Subcutaneous abdominal adipose tissue (tissue), 5 donors: ENCODE measurements at regions not wholly inside any gene's neighbourhood (a gene's known extent, or its start where the extent isn't known, plus 50 kb on each side); places are given as distances from the start of the nearest gene placed in this dataset.

Source experiments
- H3K27ac ChIP-seq: one replicate; pipeline ENCODE4 v1.7.0; 2013; ENCODE audit warnings: low read depth, mild to moderate bottlenecking, inconsistent platforms, low read length, moderate library complexity
- H3K27me3 ChIP-seq, 5 donors: one replicate each; pipeline ENCODE4 v1.7.0; 2013; ENCODE audit warnings: low read length in 5 of 5, inconsistent platforms in 1 of 5; ENCODE audit not compliant: control insufficient read depth in 5 of 5, insufficient read depth in 4 of 5
- H3K36me3 ChIP-seq, 5 donors: one replicate each; pipeline ENCODE4 v1.7.0; 2013; ENCODE audit warnings: low read length in 5 of 5; ENCODE audit not compliant: control insufficient read depth in 5 of 5, insufficient read depth in 5 of 5
- H3K4me1 ChIP-seq, 5 donors: one replicate each; pipeline ENCODE4 v1.7.0; 2013; ENCODE audit warnings: low read length in 5 of 5, mild to moderate bottlenecking in 3 of 5, moderate library complexity in 1 of 5; ENCODE audit not compliant: control insufficient read depth in 5 of 5, insufficient read depth in 5 of 5
- H3K4me3 ChIP-seq, 5 donors: one replicate each; pipeline ENCODE4 v1.7.0; 2013; ENCODE audit warnings: low read length in 5 of 5, low read depth in 1 of 5
- H3K9ac ChIP-seq, 5 donors: one replicate each; pipeline ENCODE4 v1.7.0; 2013; ENCODE audit warnings: low read length in 5 of 5, mild to moderate bottlenecking in 4 of 5, moderate library complexity in 3 of 5
- H3K9me3 ChIP-seq, 5 donors: one replicate each; pipeline ENCODE4 v1.7.0; 2013; ENCODE audit warnings: low read length in 5 of 5; ENCODE audit not compliant: control insufficient read depth in 5 of 5
- donor health status: healthy.
- donor health status: healthy.
- donor health status: healthy.
- donor health status: healthy.
- donor health status: healthy.

DNA sequence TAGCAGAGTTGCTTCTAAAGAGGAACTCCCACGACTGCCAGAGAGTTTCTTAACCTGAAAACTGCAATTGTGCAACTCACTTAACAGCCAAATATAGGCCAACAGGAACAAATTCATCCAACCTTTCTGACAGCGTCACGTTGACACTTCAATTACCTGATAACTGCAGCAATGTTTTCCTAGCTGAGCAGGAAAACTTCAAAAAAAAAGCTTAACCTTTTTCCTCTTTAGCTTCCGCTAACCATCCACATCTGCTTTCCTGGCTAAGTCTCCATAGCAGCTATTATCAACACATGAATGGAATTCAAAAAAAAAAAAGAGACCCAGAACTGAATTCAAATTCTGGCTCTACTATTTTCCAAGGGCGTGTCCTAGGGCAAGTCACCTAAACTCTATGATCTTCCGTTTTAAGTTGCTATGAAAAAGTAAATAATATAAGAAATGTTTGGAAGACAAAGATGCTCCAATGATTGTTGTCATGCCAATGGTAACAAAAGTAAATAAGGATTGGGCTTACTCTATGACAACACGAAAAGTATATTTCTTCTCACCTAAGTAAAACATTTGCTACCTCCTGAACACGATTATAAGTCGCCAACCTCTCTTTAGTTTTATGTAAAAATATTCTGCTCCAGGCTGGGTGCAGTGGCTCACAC, 524.6 kb upstream of the JARID2 start:
- no peak overlapping the region for H3K27ac ChIP-seq

DNA sequence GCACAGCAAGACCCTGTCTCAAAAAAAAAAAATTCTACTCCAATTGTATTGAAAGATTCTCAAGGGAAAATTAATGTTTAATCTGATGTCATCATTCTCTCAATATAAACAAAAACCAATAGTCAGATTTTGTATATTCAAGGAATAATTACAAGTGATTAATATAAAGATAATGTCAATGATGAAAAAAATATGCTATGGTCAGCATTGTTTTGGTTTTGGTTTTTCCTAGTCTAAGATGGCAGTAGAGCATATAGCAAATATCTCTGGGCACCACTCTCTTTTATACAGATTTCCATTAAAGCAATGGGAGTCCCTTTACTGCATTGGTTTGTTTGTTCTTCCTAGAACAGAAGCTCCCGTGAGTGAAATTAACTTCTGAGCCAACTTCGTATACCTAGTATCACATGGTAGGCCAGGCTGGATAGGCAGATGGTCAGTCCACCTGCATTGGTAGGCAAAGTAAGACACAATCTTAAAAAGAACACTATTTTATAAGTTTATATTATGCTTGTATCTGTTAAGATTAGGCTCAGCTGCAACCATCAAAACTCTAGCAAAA, 523.8 kb upstream of the JARID2 start:
- H3K27me3 ChIP-seq = no peaks in the 10 kb centered on the region
- no peak overlapping the region for H3K4me3 ChIP-seq
- H3K9me3 ChIP-seq = no peaks in the 10 kb centered on the region
- peaks cover 7 to 29% (median 20%) of the 10 kb centered on the region in 5 donors for H3K4me1 ChIP-seq
- H3K9ac ChIP-seq = no peak overlapping the region
- no peak overlapping the region for H3K27ac ChIP-seq
- H3K36me3 ChIP-seq = no peaks in the 10 kb centered on the region

More for the DNA sequence above, 524.6 kb upstream of the JARID2 start:
- Histone ChIP-seq H3K9ac (no peak overlapping the region), H3K36me3 (no peaks in the 10 kb centered on the region), H3K27me3 (no peaks in the 10 kb centered on the region), H3K4me1 (peaks cover 7 to 33% (median 20%) of the 10 kb centered on the region in 5 donors), H3K9me3 (no peaks in the 10 kb centered on the region), H3K4me3 (no peak overlapping the region)

DNA sequence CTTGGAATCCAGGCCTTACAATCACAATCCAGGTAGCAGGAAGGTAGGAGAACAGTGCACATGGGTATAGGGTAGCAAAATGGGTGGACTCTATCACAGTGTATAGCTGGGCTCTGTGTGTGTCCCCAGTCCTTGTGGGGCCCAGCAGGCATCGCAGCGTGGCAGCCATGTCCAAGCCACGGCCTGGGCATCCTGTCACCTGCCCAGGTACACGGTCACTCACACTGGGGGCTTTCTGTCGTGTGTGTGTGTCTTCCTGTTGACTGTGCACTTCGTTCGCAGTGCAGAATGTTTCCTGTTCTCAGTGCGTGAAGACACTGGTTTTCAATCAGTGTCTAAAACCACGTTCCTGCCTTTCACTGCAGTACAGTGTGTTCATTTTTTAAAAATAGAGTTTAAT, 523.2 kb upstream of the JARID2 start:
- Histone ChIP-seq H3K4me1 (peaks cover 7 to 22% (median 18%) of the 10 kb centered on the region in 5 donors), H3K27ac (no peak overlapping the region), H3K27me3 (no peaks in the 10 kb centered on the region), H3K36me3 (no peaks in the 10 kb centered on the region), H3K9ac (no peak overlapping the region), H3K4me3 (no peak overlapping the region), H3K9me3 (no peaks in the 10 kb centered on the region)

DNA sequence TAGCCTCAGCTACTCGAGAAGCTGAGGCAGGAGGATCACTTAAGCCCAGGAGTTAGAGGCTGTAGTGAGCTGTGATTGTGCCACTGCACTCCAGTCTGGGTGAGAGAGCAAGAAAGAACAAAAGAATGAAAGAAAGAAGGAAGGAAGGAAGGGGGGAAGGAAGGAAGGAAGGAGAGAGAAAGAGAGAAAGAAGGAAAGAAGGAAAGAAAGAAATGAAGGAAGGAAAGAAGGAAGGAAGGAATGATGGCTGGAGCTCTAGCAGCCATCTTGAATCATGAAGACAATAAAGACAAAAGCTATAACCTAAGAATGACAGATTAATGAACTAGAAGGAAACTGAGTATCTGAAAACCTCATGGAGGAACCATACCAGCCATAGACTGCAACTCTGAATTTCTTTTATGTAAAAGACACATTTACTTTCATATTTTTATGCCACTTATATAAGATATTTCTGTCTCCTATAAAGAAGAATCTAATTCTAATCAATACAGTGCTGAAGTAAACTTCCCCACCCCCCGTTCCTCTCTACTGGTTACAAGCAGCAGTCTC, 522.3 kb upstream of the JARID2 start:
- no peak overlapping the region for H3K4me3 ChIP-seq
- peaks cover 7 to 25% (median 24%) of the 10 kb centered on the region in 5 donors for H3K4me1 ChIP-seq
- H3K36me3 ChIP-seq = no peaks in the 10 kb centered on the region
- H3K9ac ChIP-seq = no peak overlapping the region
- no peak overlapping the region for H3K27ac ChIP-seq
- no peaks in the 10 kb centered on the region for H3K9me3 ChIP-seq
- H3K27me3 ChIP-seq = no peaks in the 10 kb centered on the region

DNA sequence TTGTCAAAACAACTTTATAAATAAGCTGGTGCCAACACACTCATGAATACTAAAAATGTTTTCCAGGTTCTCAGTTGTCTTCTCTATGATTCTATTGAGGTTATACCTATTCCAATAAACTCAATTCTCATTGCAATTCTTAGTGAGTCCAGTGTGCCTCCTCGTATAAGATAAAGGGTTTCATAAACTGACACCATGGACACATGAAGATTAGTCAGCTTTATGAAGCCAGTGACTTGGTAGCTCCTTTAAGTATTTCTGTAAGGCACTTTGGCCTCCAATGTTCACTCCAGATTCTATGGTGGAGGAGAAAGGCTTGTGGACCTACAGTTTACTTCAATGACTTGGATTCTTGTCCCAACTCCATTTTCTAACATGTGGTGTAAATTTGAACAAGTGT, 521.3 kb upstream of the JARID2 start:
- H3K4me3 ChIP-seq = no peak overlapping the region
- no peaks in the 10 kb centered on the region for H3K36me3 ChIP-seq
- H3K4me1 ChIP-seq = peaks cover 4 to 25% (median 18%) of the 10 kb centered on the region in 5 donors
- no peaks in the 10 kb centered on the region for H3K9me3 ChIP-seq
- H3K27me3 ChIP-seq = no peaks in the 10 kb centered on the region
- no peak overlapping the region for H3K27ac ChIP-seq
- H3K9ac ChIP-seq = no peak overlapping the region

DNA sequence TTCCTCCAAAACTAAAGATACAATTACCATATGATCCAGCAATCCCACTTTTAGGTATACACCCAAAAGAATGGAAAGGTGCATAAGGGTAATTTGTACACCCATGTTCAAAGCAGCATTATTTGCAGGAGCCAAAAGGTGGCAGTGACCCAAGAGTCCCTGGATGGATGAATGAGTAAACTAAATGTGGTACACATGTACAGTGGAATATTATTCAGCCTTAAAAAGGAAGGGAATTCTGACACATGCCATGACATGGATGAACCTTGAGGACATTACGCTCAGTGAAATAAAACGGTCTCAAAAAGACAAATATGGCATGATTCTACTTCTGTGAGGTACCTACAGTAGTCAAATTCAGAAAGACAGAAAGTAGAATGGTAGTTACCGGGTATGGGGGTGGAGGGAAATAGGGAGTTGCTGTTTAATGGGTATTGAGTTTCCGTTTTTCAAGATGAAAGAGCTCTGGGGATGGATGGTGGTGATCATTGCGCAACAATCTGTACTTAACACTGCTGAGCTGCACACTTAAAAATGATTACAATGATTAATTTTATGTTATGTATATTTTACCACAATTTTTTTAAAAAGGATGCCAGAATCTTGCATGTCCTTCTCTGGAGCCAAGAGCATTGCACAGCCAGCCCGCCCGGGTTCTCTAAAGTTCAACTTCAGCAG, 518.9 kb upstream of the JARID2 start:
- Histone ChIP-seq H3K27me3 (no peaks in the 10 kb centered on the region), H3K9ac (no peak overlapping the region), H3K4me3 (no peak overlapping the region), H3K27ac (no peak overlapping the region), H3K36me3 (no peaks in the 10 kb centered on the region), H3K4me1 (peaks cover 0 to 13% (median 5%) of the 10 kb centered on the region in 5 donors), H3K9me3 (no peaks in the 10 kb centered on the region)

DNA sequence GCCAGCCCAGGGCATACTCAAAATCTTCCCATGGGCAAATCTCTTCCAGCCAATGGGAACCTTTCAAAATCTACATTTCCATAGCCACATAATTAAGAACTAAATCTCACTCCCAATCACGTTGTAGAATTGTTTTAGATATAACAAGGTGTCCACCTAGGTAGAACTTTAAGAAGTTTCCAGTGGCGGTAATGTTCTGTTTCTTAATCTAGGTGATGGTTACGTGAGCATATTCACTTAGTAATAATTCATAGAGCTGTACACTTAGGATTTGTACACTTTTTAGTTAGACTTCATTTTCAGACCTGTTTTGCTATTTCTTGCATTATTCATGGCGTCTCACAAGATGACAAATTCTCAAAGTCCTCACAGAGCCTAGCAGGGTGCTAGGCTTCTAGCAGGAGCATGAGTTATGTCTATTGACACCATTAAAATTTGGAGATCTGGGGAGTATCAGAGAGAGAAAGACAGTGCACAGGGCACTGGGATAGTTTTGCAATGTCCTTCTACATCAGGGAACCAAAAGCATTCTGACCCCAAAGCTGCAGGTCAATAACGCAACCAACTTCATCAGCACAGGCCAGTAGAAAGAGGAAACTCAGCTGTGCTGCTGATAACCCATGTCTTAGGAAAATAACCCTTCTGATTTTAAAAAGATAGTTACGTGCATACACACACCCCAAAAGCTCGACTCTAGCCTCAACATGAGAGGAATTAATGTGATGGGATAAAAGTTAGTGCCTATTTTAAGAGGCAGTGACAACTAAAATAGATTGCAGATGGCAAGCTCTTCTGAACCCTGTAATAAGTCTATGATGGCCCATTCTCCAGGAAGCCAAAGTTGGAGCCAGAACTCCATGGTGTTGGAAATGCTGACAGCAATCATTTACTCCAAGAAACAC, 518.1 kb upstream of the JARID2 start:
- peaks cover 0 to 13% (median 5%) of the 10 kb centered on the region in 5 donors for H3K4me1 ChIP-seq
- no peaks in the 10 kb centered on the region for H3K9me3 ChIP-seq
- H3K27ac ChIP-seq = no peak overlapping the region
- no peaks in the 10 kb centered on the region for H3K36me3 ChIP-seq
- H3K27me3 ChIP-seq = no peaks in the 10 kb centered on the region
- H3K4me3 ChIP-seq = no peak overlapping the region
- H3K9ac ChIP-seq = no peak overlapping the region

DNA sequence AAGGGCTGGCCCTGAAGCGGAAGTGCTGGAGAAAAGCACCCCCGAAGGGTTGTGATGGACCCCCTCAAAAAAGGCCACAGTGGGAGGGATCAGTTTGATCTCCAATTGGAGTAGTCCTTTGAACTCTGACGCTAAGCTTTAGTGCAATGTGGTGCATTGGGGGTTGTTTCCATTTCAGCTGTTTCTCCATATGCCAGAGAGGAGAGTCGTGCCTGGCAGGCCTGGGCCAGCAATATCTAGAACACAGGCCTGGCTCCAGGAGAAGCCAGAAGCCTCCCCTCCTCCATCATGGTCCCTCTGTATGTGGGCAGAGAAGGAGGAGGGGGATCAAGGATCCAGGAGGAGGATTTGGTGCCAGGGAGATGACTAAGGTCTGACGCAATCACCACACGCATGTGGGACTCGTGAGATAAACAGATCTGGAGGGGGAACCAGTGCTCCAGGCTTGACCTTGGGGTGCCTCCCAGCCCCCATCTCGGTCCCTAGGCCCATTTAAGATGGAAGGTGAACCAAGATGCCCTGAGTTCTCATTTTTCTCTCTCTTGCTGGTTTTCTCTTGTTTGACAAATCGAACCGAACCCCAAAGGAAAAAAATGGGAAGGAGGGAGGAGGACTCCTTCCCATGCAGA, 517.4 kb upstream of the JARID2 start:
- Histone ChIP-seq H3K9ac (no peak overlapping the region), H3K9me3 (no peaks in the 10 kb centered on the region), H3K4me1 (peaks cover 0 to 13% (median 5%) of the 10 kb centered on the region in 5 donors)

DNA sequence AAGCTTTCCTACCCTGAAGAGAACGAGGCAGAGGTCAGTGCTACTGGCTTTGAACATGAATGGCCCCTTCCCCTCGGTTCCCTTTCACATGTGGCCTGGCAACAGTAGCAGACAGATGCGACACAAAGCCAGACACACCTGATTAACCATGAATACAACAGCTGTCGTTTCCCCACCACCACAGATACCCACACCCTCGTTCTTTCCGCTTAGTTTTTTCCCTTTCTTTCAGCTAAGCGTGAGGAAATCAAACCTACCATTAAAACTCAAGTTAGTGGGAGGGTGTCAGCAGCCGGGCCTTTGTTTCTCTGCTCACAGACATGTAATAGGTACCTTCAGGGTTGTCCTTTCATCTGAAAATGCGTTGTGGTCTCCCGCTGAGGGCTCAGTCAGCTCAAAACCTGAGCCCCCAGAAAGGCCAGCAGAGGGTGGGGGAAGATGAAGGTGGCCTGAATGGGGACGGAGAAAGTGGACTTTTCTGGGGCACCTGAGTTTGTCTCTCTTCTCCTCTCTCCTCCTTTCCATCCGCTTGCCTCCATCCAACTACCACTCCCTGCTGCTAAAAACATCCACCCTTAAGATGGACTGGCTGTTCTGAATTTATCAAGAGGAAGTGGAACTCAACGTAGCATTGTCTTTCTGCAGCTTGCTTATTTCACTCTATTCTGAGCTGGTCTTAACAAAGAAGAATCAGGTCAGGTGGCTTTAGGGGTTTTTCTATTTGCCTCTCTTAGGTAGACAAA, 516.6 kb upstream of the JARID2 start:
- H3K27me3 ChIP-seq = no peaks in the 10 kb centered on the region
- no peak overlapping the region for H3K9ac ChIP-seq
- H3K9me3 ChIP-seq = no peaks in the 10 kb centered on the region
- H3K27ac ChIP-seq = no peak overlapping the region
- peaks cover 0 to 15% (median 8%) of the 10 kb centered on the region in 5 donors for H3K4me1 ChIP-seq
- no peak overlapping the region for H3K4me3 ChIP-seq
- no peaks in the 10 kb centered on the region for H3K36me3 ChIP-seq

More for the DNA sequence above, 517.4 kb upstream of the JARID2 start:
- Histone ChIP-seq H3K36me3 (no peaks in the 10 kb centered on the region), H3K4me3 (no peak overlapping the region), H3K27ac (no peak overlapping the region), H3K27me3 (no peaks in the 10 kb centered on the region)
